HCT116 (cell line): ENCODE measurements at regions not wholly inside any gene's neighbourhood (a gene's known extent, or its start where the extent isn't known, plus 50 kb on each side); places are given as distances from the start of the nearest gene placed in this dataset.

Experiments
- ATAC-seq: fragments of 200-7000 bp; cut with Tn5 transposase; 2 replicates; pipeline ENCODE4 v1.9.1; 2020; ENCODE audit warnings: mild to moderate bottlenecking, moderate library complexity
- BruUV-seq: library from RNA; stranded (reverse); fragments of 400-500 nt; replicated peaks from 2 replicates; lab custom pipeline; 2021; lab: Mats Ljungman, UMichigan
- CTCF ChIA-PET: fragments of 300-600 bp; sonication (Branson Sonifier 250); formaldehyde crosslinking; loops from one replicate; lab custom pipeline; 2021; ENCODE audit warnings: antibody characterized with exemption; lab: Charles Lee
- POLR2A ChIA-PET: fragments of 300-600, 350-600 bp; sonication (Branson Sonifier 250); formaldehyde crosslinking; loops from one replicate; lab custom pipeline; 2021; ENCODE audit warnings: antibody characterized with exemption; lab: Charles Lee
- RAD21 ChIA-PET, 2 experiments: fragments of 300-600 bp; sonication (Branson Sonifier 250); formaldehyde crosslinking; loops; one replicate each; lab custom pipeline; 2023; ENCODE audit warnings: low total read pairs in 2 of 2; ENCODE audit not compliant: uncharacterized antibody in 2 of 2, unreplicated experiment in 2 of 2, low non-redundant PET in 1 of 2; lab: Charles Lee
- DNase-seq: peaks from one replicate; pipeline ENCODE4 v3.0.0-alpha.2; 2010; ENCODE audit warnings: low read depth, low spot score
- H2AFZ ChIP-seq: fragments of 200-600 bp; shearing (Covaris generic), sonication (generic); 2 replicates; pipeline ENCODE4 v1.6.1; 2017; ENCODE audit warnings: low read depth, mixed run types, mixed read lengths, antibody characterized with exemption, low read length; ENCODE audit not compliant: poor library complexity, severe bottlenecking
- H3K27ac ChIP-seq: 2 replicates; pipeline ENCODE4 v1.5.1; 2012; ENCODE audit warnings: low read depth, low read length
- H3K27me3 ChIP-seq: fragments of 200-600 bp; sonication (generic); 2 replicates; pipeline ENCODE4 v1.6.1; 2016; ENCODE audit warnings: mixed run types, low read length, mixed read lengths; ENCODE audit not compliant: insufficient read depth
- H3K36me3 ChIP-seq, 2 experiments: fragments of 200-500 bp in 1 of 2; fragments of 200-600 bp in 1 of 2; sonication (Bioruptor generic) in 1 of 2; sonication (generic) in 1 of 2; 2 replicates each; pipeline versions ENCODE4 v1.5.1 to v1.6.1; 2014 to 2016; ENCODE audit warnings: low read length in 2 of 2, inconsistent platforms in 1 of 2, mixed read lengths in 1 of 2, mixed run types in 1 of 2; ENCODE audit not compliant: insufficient read depth in 2 of 2, control insufficient read depth in 1 of 2
- H3K4me1 ChIP-seq, 2 experiments: fragments of 200-600 bp in 1 of 2; sonication (generic) in 1 of 2; 2 replicates each; pipeline versions ENCODE4 v1.5.1 to v1.6.1; 2012 to 2017; ENCODE audit warnings: low read length in 2 of 2, inconsistent platforms in 1 of 2, mild to moderate bottlenecking in 1 of 2, mixed read lengths in 1 of 2, mixed run types in 1 of 2, moderate library complexity in 1 of 2; ENCODE audit not compliant: insufficient read depth in 2 of 2, control insufficient read depth in 1 of 2
- H3K4me2 ChIP-seq: fragments of 200-600 bp; sonication (generic); 2 replicates; pipeline ENCODE4 v1.6.1; 2017; ENCODE audit warnings: mixed run types, low read length, mixed read lengths
- H3K4me3 ChIP-seq, 2 experiments: fragments of 200-600 bp in 1 of 2; sonication (generic) in 1 of 2; replicated peaks in 1 of 2; 2 replicates each; pipeline ENCODE4 v1.5.1; 2011 to 2016; ENCODE audit warnings: low read length in 2 of 2, control low read depth in 1 of 2, low read depth in 1 of 2, mild to moderate bottlenecking in 1 of 2, mixed read lengths in 1 of 2, mixed run types in 1 of 2
- H3K79me2 ChIP-seq: fragments of 200-600 bp; sonication (generic); 2 replicates; pipeline ENCODE4 v1.6.1; 2017; ENCODE audit warnings: mild to moderate bottlenecking, mixed run types, low read length, moderate library complexity, mixed read lengths; ENCODE audit not compliant: insufficient read depth
- H3K9ac ChIP-seq: fragments of 200-600 bp; sonication (generic); 2 replicates; pipeline ENCODE4 v1.6.1; 2016; ENCODE audit warnings: low read length, mixed read lengths
- H3K9me2 ChIP-seq: fragments of 200-600 bp; sonication (generic), shearing (Covaris generic); 2 replicates; pipeline ENCODE4 v1.6.1; 2017; ENCODE audit warnings: mixed run types, mild to moderate bottlenecking, moderate library complexity; ENCODE audit not compliant: insufficient read depth
- H3K9me3 ChIP-seq, 2 experiments: fragments of 200-500 bp in 1 of 2; fragments of 200-600 bp in 1 of 2; sonication (Bioruptor generic) in 1 of 2; sonication (generic) in 1 of 2; 2 replicates each; pipeline ENCODE4 v1.6.1; 2014 to 2017; ENCODE audit warnings: low read length in 2 of 2, mixed read lengths in 2 of 2, inconsistent platforms in 1 of 2, low read depth in 1 of 2, mild to moderate bottlenecking in 1 of 2, mixed run types in 1 of 2, moderate library complexity in 1 of 2; ENCODE audit not compliant: control insufficient read depth in 1 of 2, insufficient read depth in 1 of 2
- H4K20me1 ChIP-seq: fragments of 200-600 bp; sonication (generic), shearing (Covaris generic); 2 replicates; pipeline ENCODE4 v1.6.1; 2017; ENCODE audit warnings: mixed run types, mild to moderate bottlenecking, moderate library complexity; ENCODE audit not compliant: insufficient read depth
- ATF3 ChIP-seq: IDR thresholded peaks from 2 replicates; pipeline ENCODE4 v1.6.1; 2012
- CTCF ChIP-seq, 3 experiments: fragments of 200-600 bp in 1 of 3; sonication (generic) in 1 of 3; IDR thresholded peaks in 2 of 3; conservative IDR thresholded peaks in 1 of 3; 2 replicates each; pipeline ENCODE4 v1.5.1; 2012 to 2017; ENCODE audit warnings: low read depth in 2 of 3, low read length in 2 of 3, antibody characterized with exemption in 1 of 3, borderline replicate concordance in 1 of 3, control low read depth in 1 of 3, mild to moderate bottlenecking in 1 of 3, mixed read lengths in 1 of 3, mixed run types in 1 of 3, moderate library complexity in 1 of 3; ENCODE audit not compliant: insufficient read depth in 1 of 3
- EZH2 ChIP-seq: fragments of 200-600 bp; sonication (generic); IDR thresholded peaks from 2 replicates; pipeline ENCODE4 v1.6.1; 2017; ENCODE audit warnings: antibody characterized with exemption, mixed run types
- RAD21 ChIP-seq: IDR thresholded peaks from 2 replicates; pipeline ENCODE4 v1.6.1; 2012; ENCODE audit warnings: low read depth, mild to moderate bottlenecking
- SP1 ChIP-seq: IDR thresholded peaks from 2 replicates; pipeline ENCODE4 v1.6.1; 2012; ENCODE audit warnings: low read depth
- SRF ChIP-seq: IDR thresholded peaks from 2 replicates; pipeline ENCODE4 v1.6.1; 2012; ENCODE audit warnings: low read depth
- TCF7L2 ChIP-seq: IDR thresholded peaks from 2 replicates; pipeline ENCODE4 v1.7.0; 2011; ENCODE audit warnings: borderline replicate concordance, inconsistent platforms; ENCODE audit not compliant: insufficient read depth, insufficient read length; ENCODE audit errors: extremely low read depth
- YY1 ChIP-seq: IDR thresholded peaks from 2 replicates; pipeline ENCODE4 v1.6.1; 2011; ENCODE audit warnings: low read length, low read depth, moderate library complexity, mild to moderate bottlenecking; ENCODE audit not compliant: insufficient replicate concordance; ENCODE audit errors: extremely low read depth
- ZNF274 ChIP-seq: fragments of 200-500 bp; sonication (Bioruptor generic); IDR thresholded peaks from 2 replicates; pipeline ENCODE4 v1.6.1; 2014; ENCODE audit warnings: mild to moderate bottlenecking, low read depth, low read length, inconsistent platforms
- intact Hi-C: fragments of 100-400 bp; cut with micrococcal nuclease; formaldehyde crosslinking; loops from 2 replicates; pipeline ENCODE4 v1.10.0; 2022
- TF ChIP-seq, protein P1 (sequence below): IDR thresholded peaks from 2 replicates; pipeline ENCODE4 v1.6.1; 2012
- TF ChIP-seq, protein P2 (sequence below): IDR thresholded peaks from 2 replicates; pipeline ENCODE4 v1.6.1; 2012; ENCODE audit warnings: low read depth

- no peaks in the 10 kb centered on the region for H3K9me3 ChIP-seq
- CTCF ChIA-PET, result no interaction called here
- H3K9me2 ChIP-seq, result no peaks in the 10 kb centered on the region
- no peak overlapping the region for H2AFZ ChIP-seq
- H3K4me2 ChIP-seq, result no peak overlapping the region
- POLR2A ChIA-PET, result no interaction called here
- no TSS peak for BruUV-seq
- ATAC-seq, result no peak
- no peaks in the 10 kb centered on the region for H4K20me1 ChIP-seq
- no peak overlapping the region for H3K4me3 ChIP-seq
- H3K27ac ChIP-seq, result no peak overlapping the region
- RAD21 ChIA-PET, result no interaction called here
- H3K9ac ChIP-seq, result no peak overlapping the region
- no peaks in the 10 kb centered on the region for H3K36me3 ChIP-seq
- intact Hi-C loops, result no loop called here
- no peak for DNase-seq
- no peaks in the 10 kb centered on the region for H3K4me1 ChIP-seq
- H3K27me3 ChIP-seq, result no peaks in the 10 kb centered on the region
- no peaks in the 10 kb centered on the region for H3K79me2 ChIP-seq
- TF ChIP-seq EZH2 (no peak), SRF (no peak), SP1 (no peak)
These were observed 123.6 kb downstream of the TUSC7 start for GRCh38 chr3:116833202-116833601.

GRCh38 chr3:116834816-116835215 is 125.2 kb downstream of the TUSC7 start:
- no peaks in the 10 kb centered on the region for H3K79me2 ChIP-seq
- TF ChIP-seq TCF7L2, result no peak
- no peak for TF ChIP-seq EZH2
- TF ChIP-seq CTCF (IDR thresholded peaks at IDR 0.05 in 2 of 3, conservative IDR thresholded peaks at IDR 0.05 in 1 of 3; ENCODE audit: borderline replicate concordance in 1 of 3, insufficient read depth in 1 of 3, low read depth in 2 of 3, low read length in 2 of 3), result no peak
- TF ChIP-seq, protein P1, sequence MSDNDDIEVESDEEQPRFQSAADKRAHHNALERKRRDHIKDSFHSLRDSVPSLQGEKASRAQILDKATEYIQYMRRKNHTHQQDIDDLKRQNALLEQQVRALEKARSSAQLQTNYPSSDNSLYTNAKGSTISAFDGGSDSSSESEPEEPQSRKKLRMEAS, result no peak
- no peak for TF ChIP-seq RAD21
- no peak for TF ChIP-seq YY1
- TF ChIP-seq, protein P2, sequence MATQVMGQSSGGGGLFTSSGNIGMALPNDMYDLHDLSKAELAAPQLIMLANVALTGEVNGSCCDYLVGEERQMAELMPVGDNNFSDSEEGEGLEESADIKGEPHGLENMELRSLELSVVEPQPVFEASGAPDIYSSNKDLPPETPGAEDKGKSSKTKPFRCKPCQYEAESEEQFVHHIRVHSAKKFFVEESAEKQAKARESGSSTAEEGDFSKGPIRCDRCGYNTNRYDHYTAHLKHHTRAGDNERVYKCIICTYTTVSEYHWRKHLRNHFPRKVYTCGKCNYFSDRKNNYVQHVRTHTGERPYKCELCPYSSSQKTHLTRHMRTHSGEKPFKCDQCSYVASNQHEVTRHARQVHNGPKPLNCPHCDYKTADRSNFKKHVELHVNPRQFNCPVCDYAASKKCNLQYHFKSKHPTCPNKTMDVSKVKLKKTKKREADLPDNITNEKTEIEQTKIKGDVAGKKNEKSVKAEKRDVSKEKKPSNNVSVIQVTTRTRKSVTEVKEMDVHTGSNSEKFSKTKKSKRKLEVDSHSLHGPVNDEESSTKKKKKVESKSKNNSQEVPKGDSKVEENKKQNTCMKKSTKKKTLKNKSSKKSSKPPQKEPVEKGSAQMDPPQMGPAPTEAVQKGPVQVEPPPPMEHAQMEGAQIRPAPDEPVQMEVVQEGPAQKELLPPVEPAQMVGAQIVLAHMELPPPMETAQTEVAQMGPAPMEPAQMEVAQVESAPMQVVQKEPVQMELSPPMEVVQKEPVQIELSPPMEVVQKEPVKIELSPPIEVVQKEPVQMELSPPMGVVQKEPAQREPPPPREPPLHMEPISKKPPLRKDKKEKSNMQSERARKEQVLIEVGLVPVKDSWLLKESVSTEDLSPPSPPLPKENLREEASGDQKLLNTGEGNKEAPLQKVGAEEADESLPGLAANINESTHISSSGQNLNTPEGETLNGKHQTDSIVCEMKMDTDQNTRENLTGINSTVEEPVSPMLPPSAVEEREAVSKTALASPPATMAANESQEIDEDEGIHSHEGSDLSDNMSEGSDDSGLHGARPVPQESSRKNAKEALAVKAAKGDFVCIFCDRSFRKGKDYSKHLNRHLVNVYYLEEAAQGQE, result no peak
- TF ChIP-seq ZNF274, result no peak
- no peak for TF ChIP-seq ATF3
- intact Hi-C loops, result no loop called here
- no peaks in the 10 kb centered on the region for H3K9me3 ChIP-seq
- H4K20me1 ChIP-seq, result no peaks in the 10 kb centered on the region
- no peak overlapping the region for H2AFZ ChIP-seq
- BruUV-seq, result no TSS peak
- no peaks in the 10 kb centered on the region for H3K4me1 ChIP-seq
- DNase-seq (no peak), ATAC-seq (no peak)
- H3K27ac ChIP-seq, result no peak overlapping the region
- no peak overlapping the region for H3K4me3 ChIP-seq
- no peaks in the 10 kb centered on the region for H3K27me3 ChIP-seq
- H3K36me3 ChIP-seq, result no peaks in the 10 kb centered on the region
- ChIA-PET RAD21 (no interaction called here), CTCF (no interaction called here), POLR2A (no interaction called here)
- no peak overlapping the region for H3K9ac ChIP-seq
- no peaks in the 10 kb centered on the region for H3K9me2 ChIP-seq
- H3K4me2 ChIP-seq, result no peak overlapping the region
